Upper lobe of left lung (tissue), 4 donors: ENCODE measurements at regions not wholly inside any gene's neighbourhood (a gene's known extent, or its start where the extent isn't known, plus 50 kb on each side); places are given as distances from the start of the nearest gene placed in this dataset.

ENCODE experiments used
- CTCF ChIP-seq, 6 experiments: fragments of 450-650 bp in 4 of 6; fragments of 200-600 bp in 2 of 6; sonication (generic) in 2 of 6; IDR thresholded peaks; one replicate each; pipeline ENCODE4 v1.5.1; 2016 to 2019; ENCODE audit warnings: antibody characterized with exemption in 6 of 6
- EP300 ChIP-seq, 4 donors: sonication (generic); formaldehyde crosslinking; IDR thresholded peaks; one replicate each; pipeline ENCODE4 v1.5.1; 2017; ENCODE audit warnings: antibody characterized with exemption in 4 of 4, control low read depth in 2 of 4
- POLR2A ChIP-seq, 4 donors: fragments of 450-650 bp; IDR thresholded peaks; one replicate each; pipeline ENCODE4 v1.5.1; 2016 to 2017; ENCODE audit warnings: antibody characterized with exemption in 4 of 4, mild to moderate bottlenecking in 2 of 4

- no peak for TF ChIP-seq POLR2A (IDR thresholded peaks at IDR 0.05)
- no peak for TF ChIP-seq CTCF (IDR thresholded peaks at IDR 0.05)
- no peak for TF ChIP-seq EP300 (IDR thresholded peaks at IDR 0.05)
These were observed 342.8 kb downstream of the CTTN start for GRCh38 chr11:70741085-70741484.
